ENCODE measurements at regions not wholly inside any gene's neighbourhood (a gene's known extent, or its start where the extent isn't known, plus 50 kb on each side); places are given as distances from the start of the nearest gene placed in this dataset.

DNA sequence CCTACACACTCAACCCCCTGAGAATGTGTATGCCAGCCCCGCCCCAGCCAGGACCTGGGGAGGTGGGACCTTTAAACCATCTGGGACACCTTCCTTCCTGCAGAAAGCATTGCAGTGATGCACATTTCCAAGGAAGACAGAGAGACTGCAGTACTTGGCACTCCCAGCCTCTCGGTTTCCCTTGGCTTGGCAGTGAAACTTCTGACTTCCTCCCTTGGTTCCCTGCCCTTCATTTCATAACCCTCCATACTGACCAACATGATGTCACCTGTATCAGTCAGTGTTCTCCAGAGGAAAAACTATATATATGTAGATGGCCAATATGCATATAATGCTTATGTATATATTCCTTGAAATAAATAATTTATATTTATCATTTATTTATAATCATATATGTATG is 103.2 kb downstream of the SST start:
- TF ChIP-seq, protein P1, sequence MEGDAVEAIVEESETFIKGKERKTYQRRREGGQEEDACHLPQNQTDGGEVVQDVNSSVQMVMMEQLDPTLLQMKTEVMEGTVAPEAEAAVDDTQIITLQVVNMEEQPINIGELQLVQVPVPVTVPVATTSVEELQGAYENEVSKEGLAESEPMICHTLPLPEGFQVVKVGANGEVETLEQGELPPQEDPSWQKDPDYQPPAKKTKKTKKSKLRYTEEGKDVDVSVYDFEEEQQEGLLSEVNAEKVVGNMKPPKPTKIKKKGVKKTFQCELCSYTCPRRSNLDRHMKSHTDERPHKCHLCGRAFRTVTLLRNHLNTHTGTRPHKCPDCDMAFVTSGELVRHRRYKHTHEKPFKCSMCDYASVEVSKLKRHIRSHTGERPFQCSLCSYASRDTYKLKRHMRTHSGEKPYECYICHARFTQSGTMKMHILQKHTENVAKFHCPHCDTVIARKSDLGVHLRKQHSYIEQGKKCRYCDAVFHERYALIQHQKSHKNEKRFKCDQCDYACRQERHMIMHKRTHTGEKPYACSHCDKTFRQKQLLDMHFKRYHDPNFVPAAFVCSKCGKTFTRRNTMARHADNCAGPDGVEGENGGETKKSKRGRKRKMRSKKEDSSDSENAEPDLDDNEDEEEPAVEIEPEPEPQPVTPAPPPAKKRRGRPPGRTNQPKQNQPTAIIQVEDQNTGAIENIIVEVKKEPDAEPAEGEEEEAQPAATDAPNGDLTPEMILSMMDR (IDR thresholded peaks at IDR 0.05), result no peak
- TF ChIP-seq POLR2AphosphoS5 (IDR thresholded peaks at IDR 0.05) (no peak), POLR2A (IDR thresholded peaks at IDR 0.05) (no peak)

Measured in prostate gland (tissue), 2 donors.